GM12874 (cell line): ENCODE measurements at regions not wholly inside any gene's neighbourhood (a gene's known extent, or its start where the extent isn't known, plus 50 kb on each side); places are given as distances from the start of the nearest gene placed in this dataset.

ENCODE experiments used
- TF ChIP-seq, protein P1 (sequence below): IDR thresholded peaks from 2 replicates; pipeline ENCODE4 v1.5.1; 2011; ENCODE audit warnings: low read depth, mild to moderate bottlenecking, control low read depth, low read length, moderate library complexity; ENCODE audit not compliant: insufficient read depth

DNA sequence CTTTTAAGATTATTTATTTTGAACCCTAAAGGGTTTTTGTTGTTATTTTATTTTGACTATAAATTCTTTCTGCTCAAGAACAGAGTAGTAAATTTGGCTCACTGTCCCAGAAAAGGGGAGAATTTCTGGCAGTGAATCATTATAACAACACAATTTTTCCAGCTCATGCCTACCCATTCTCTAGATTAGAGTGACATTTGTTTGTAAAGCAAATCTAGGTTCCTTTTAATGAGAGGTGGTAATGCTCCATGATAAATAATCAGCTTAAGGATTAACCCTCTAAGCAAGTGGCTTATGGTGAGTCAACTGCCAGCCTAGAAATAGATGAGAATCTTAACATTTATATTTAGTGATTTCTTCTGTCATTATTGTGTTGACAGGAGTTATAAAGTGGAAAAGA, 409.2 kb downstream of the NFIB start:
- TF ChIP-seq, protein P1, sequence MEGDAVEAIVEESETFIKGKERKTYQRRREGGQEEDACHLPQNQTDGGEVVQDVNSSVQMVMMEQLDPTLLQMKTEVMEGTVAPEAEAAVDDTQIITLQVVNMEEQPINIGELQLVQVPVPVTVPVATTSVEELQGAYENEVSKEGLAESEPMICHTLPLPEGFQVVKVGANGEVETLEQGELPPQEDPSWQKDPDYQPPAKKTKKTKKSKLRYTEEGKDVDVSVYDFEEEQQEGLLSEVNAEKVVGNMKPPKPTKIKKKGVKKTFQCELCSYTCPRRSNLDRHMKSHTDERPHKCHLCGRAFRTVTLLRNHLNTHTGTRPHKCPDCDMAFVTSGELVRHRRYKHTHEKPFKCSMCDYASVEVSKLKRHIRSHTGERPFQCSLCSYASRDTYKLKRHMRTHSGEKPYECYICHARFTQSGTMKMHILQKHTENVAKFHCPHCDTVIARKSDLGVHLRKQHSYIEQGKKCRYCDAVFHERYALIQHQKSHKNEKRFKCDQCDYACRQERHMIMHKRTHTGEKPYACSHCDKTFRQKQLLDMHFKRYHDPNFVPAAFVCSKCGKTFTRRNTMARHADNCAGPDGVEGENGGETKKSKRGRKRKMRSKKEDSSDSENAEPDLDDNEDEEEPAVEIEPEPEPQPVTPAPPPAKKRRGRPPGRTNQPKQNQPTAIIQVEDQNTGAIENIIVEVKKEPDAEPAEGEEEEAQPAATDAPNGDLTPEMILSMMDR = no peak

DNA sequence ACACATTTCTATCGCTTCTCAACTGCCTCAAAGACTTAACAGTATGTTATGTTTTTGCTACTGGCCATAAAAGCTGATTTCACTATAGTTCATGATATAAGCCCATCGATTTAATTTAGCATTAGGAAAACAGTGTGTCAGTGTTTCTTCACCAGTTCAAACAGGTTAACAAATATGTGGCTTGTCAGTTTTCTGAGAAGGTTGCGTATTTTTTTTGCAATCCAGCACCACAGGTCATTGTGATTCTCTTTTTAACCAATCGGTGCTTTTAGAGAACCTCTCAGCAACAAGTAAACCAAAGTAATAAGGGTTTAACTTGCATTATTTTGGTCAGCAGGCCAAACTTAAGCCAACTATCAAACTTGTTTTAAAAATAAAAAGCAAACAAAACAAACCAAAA, 409.6 kb downstream of the NFIB start:
- TF ChIP-seq, protein P1 = no peak

DNA sequence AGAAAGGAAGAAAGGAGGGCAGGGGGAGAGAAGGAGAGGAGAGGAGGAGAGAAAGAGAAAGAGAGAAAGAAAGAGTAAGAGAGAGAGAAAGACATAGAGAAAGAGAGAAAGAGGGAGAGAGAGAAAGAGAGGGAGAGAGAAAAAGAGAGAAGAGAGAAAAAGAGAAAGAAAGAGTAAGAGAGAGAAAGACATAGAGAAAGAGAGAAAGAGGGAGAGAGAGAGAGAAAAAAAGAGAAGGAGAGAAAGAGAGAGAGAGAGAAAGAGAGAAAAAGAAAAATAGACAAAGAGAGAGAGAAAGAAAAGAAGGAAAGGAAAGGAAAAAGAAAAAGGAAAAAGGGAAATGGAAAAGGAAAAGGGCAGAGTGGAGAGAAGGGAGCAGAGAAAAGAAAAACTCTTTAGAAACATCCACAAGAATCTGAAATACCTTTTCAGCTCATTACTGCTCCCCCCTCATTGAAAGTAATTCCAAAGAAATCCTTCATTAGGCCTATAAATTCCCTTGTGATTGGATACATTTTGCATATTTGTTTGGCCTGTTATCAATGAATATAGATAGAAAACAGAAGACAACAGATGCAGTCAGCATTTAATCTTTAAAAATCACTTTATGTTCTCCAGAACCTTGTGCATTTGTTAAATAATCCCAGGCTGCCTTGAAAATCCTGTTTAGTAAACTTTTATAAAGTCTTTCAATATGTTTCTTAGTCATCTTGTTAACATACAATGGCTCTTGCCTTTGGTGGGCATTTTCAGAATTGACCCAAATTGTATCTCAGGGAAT, 411.5 kb downstream of the NFIB start:
- TF ChIP-seq, protein P1 = no peak

DNA sequence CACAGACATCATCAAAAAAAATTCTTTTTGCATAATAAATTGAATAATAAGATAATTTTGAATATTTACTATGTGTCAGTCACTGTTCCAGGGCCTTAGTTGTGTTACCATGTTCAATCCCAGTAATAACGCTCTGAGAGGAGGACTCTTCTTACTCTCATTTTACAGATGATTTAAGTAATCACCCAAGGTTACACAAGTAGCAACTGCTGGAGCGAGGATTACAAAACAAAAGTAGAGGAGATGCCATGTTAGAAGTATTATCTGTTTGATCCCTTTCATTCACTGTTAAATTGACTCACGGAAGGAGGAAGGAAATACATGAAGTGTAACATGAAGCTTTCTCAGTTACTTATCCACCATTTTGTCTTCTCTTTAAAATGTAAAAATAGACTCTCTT, 412.8 kb downstream of the NFIB start:
- TF ChIP-seq, protein P1 = no peak

DNA sequence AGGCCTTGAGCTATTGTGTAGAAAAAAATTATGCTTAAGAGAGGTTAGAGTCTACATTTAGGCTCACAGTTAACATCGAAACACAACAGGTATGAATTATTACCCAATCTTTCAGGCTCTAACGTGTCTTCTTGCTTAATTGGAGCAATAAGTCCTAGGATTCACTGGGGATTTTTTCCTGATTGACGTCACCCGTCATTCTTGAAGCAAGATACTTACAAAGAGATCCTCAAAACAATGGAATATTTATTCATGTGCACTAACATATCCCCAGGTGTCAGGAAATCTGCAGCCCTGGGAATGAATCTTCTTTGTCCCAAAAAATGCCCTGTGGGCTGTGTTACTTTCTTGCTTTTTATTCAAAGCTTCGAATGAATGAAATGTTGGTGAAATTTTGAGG, 413.5 kb downstream of the NFIB start:
- TF ChIP-seq, protein P1 = no peak

DNA sequence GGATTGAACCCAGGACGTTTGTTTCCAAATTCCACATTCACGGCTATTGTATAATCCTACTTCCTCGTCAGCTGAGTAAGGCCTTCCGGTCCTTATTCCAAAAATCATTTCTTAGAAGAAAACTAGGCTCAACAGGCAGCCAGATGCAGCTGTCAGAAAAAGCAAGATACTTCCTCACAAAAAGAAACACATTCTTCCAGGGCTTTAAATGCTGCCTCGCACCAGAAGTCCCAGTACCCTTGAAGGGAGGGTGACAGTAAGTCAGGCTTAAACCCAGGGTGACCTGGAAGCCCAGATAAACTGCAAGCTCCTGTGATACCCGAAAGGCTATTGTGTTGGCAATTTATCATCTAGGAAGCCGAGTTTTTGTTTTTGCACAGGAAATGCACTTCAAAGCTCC, 414.0 kb downstream of the NFIB start:
- TF ChIP-seq, protein P1 = no peak

DNA sequence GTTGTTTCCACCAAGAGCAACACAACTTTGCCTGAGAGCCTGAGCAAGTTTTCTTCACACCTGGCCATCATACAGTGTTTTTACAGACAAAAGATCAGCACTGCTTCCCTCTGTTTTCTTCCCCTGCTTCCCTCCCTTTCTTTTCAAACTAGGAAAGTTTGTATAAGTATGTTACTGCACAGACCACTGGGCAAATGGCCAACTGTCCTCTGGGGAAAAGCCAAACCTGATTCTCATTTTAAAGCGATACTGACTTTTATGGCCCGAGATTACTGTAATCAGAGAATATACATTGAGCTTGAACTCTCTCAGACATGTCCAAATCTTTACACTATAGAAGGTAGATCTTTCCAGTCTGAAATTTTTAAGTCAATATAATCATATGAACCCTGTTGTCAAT, 415.0 kb downstream of the NFIB start:
- TF ChIP-seq, protein P1 = no peak
